ENCODE measurements at regions not wholly inside any gene's neighbourhood (a gene's known extent, or its start where the extent isn't known, plus 50 kb on each side); places are given as distances from the start of the nearest gene placed in this dataset.

DNA sequence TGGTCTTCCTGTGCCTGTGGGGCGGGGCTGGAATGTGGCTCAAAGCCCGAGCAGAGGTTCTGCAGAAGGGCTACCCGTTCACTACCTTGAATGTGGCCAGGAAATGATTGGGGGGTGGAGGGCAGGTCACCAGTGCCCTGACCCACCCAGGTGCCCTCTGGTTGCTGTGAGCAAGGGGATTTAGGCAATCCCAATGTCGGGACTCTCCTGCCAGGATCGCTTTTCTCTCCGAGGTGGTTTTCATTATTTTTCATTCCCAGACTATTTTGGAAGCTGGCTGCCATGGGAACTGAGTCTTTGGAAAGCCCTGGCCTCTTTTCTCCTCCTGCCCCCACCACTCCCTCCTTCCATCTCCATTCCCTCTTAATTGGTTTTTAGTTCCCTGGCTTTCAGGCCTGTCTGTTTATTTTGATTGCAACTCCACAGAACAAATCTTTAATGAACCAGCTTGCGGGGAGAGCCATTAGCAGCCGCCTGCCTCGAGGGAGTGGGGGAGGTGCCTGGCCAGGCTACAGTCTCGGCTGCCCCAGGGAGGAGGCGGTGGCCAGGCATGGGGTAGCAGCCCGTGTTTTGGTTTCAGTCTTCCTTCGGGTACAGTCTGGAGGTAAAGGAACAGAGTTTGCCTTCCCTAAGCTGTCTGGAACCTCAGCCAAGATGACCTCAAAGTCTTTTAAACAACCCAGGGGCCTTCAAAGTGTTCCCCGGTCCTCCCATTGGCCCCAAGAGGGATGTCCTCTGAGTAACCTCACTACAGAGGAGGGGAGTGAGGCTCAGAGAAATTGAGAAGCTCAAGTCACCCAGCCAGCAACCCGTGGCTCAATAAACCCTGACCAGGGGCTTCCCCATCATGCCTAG, 114.4 kb upstream of the HAAO start:
- POLR2A ChIA-PET (ENCODE audit: low non-redundant PET): no interaction called here
- H3K9me3 ChIP-seq (ENCODE audit: low read depth, low read length, poor library complexity, severe bottlenecking): no peaks in the 10 kb centered on the region
- H3K4me1 ChIP-seq (ENCODE audit: insufficient read depth, low read length, poor library complexity, severe bottlenecking): peaks cover 30% of the 10 kb centered on the region
- no peaks in the 10 kb centered on the region for H3K36me3 ChIP-seq (ENCODE audit: insufficient read depth, low read length, poor library complexity, severe bottlenecking)
- CTCF ChIA-PET: no interaction called here
- no TSS peak for BruUV-seq (replicated peaks)
- DNase-seq (ENCODE audit: low spot score): peak; percentile 26
- no peak for TF ChIP-seq EZH2 (IDR thresholded peaks at IDR 0.05; ENCODE audit: borderline replicate concordance, low read depth, low read length, poor library complexity, severe bottlenecking)
- TF ChIP-seq, protein P1, sequence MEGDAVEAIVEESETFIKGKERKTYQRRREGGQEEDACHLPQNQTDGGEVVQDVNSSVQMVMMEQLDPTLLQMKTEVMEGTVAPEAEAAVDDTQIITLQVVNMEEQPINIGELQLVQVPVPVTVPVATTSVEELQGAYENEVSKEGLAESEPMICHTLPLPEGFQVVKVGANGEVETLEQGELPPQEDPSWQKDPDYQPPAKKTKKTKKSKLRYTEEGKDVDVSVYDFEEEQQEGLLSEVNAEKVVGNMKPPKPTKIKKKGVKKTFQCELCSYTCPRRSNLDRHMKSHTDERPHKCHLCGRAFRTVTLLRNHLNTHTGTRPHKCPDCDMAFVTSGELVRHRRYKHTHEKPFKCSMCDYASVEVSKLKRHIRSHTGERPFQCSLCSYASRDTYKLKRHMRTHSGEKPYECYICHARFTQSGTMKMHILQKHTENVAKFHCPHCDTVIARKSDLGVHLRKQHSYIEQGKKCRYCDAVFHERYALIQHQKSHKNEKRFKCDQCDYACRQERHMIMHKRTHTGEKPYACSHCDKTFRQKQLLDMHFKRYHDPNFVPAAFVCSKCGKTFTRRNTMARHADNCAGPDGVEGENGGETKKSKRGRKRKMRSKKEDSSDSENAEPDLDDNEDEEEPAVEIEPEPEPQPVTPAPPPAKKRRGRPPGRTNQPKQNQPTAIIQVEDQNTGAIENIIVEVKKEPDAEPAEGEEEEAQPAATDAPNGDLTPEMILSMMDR (conservative IDR thresholded peaks at IDR 0.05; ENCODE audit: low read depth, low read length): no peak
- H3K27ac ChIP-seq (ENCODE audit: low read depth, low read length, poor library complexity, severe bottlenecking): peak overlapping the region; percentile 61
- intact Hi-C loops (cut with micrococcal nuclease; ENCODE audit: unreplicated experiment): no loop called here
- H3K4me3 ChIP-seq (ENCODE audit: low read depth, low read length, poor library complexity, severe bottlenecking): no peak overlapping the region
- H3K27me3 ChIP-seq (replicated peaks; ENCODE audit: insufficient read depth, low read depth, low read length, poor library complexity): no peaks in the 10 kb centered on the region

DNA sequence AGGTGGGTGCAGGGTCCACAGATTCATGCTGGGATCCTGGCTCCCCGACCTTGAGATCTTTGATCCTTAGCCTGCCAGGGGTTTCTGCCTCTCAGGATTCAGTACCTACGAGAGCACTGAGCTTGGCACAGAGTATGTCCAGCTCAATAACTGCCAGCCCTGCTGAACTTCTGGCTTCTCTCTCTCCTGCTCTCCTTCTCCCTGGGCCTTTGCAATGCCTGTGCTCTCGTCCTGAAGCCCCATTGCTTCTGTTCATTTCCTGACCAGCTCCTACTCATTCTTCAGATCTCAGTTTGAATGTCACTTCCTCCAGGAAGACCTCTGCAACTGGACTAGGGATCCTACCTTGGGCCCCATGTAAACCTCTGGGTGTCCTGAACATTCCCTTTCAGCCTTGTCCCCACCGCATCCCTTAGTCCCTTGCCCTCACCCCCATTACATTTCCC, 113.8 kb upstream of the HAAO start:
- peak overlapping the region; percentile 61 for H3K27ac ChIP-seq (ENCODE audit: low read depth, low read length, poor library complexity, severe bottlenecking)
- intact Hi-C loops (cut with micrococcal nuclease; ENCODE audit: unreplicated experiment): no loop called here
- H3K9me3 ChIP-seq (ENCODE audit: low read depth, low read length, poor library complexity, severe bottlenecking): no peaks in the 10 kb centered on the region
- BruUV-seq (replicated peaks): no TSS peak
- POLR2A ChIA-PET (ENCODE audit: low non-redundant PET): interaction anchor here (0.7 kb wide), 1 partner anchor 925 kb away, joined by 3 read pairs; no protein-coding TSS in a partner anchor
- no peaks in the 10 kb centered on the region for H3K36me3 ChIP-seq (ENCODE audit: insufficient read depth, low read length, poor library complexity, severe bottlenecking)
- TF ChIP-seq, protein P1 (conservative IDR thresholded peaks at IDR 0.05; ENCODE audit: low read depth, low read length): no peak
- TF ChIP-seq EZH2 (IDR thresholded peaks at IDR 0.05; ENCODE audit: borderline replicate concordance, low read depth, low read length, poor library complexity, severe bottlenecking): no peak
- peaks cover 30% of the 10 kb centered on the region for H3K4me1 ChIP-seq (ENCODE audit: insufficient read depth, low read length, poor library complexity, severe bottlenecking)
- no peak overlapping the region for H3K4me3 ChIP-seq (ENCODE audit: low read depth, low read length, poor library complexity, severe bottlenecking)
- H3K27me3 ChIP-seq (replicated peaks; ENCODE audit: insufficient read depth, low read depth, low read length, poor library complexity): no peaks in the 10 kb centered on the region
- CTCF ChIA-PET: no interaction called here
- no peak for DNase-seq (ENCODE audit: low spot score)

DNA sequence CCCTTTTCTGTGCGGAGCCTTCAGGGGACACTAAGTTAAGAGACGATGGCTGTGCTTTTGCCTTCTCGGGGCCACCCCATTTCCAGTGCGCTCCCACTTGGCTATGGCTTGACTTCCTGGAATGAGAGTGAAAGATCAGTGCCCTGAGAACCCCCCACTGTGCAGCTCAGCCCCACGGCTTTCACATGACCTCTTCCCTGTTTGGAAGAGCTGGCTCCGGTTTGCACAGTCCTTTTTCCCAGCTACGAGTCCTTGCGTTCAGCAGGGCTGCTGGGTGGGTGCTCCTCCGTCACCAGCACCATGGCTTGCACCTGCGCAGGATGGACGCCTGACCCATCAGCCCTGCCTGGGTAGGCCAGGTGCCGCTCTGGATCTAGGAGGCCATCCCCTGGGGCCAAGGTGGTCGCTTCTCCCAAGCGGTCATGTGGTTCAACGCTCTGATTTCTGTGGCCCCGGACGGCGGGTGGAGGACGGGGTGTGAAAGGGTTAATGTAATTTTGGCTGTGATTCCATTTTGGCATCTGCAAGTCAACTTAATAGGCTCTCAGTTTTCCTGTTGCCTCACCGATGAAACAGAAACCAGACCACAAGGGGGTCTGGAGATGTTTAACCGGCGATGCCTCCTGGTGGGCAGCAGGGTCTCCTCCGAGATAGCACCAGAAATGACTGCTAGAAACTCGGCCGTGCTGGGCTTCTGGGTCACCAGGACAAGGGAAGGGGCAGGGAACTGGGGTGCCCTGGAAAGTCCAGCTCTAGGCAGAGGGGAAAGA, 113.1 kb upstream of the HAAO start:
- peak; percentile 79 for DNase-seq (ENCODE audit: low spot score)
- Histone ChIP-seq H3K9me3 (ENCODE audit: low read depth, low read length, poor library complexity, severe bottlenecking) (no peaks in the 10 kb centered on the region), H3K27me3 (replicated peaks; ENCODE audit: insufficient read depth, low read depth, low read length, poor library complexity) (no peaks in the 10 kb centered on the region), H3K4me3 (ENCODE audit: low read depth, low read length, poor library complexity, severe bottlenecking) (no peak overlapping the region), H3K36me3 (ENCODE audit: insufficient read depth, low read length, poor library complexity, severe bottlenecking) (no peaks in the 10 kb centered on the region), H3K27ac (ENCODE audit: low read depth, low read length, poor library complexity, severe bottlenecking) (peak overlapping the region; percentile 61), H3K4me1 (ENCODE audit: insufficient read depth, low read length, poor library complexity, severe bottlenecking) (peaks cover 33% of the 10 kb centered on the region)
- intact Hi-C loops (cut with micrococcal nuclease; ENCODE audit: unreplicated experiment): no loop called here
- no peak for TF ChIP-seq EZH2 (IDR thresholded peaks at IDR 0.05; ENCODE audit: borderline replicate concordance, low read depth, low read length, poor library complexity, severe bottlenecking)
- TF ChIP-seq, protein P1 (conservative IDR thresholded peaks at IDR 0.05; ENCODE audit: low read depth, low read length): peak; percentile 54
- POLR2A ChIA-PET (ENCODE audit: low non-redundant PET): interaction anchor here (0.7 kb wide), 1 partner anchor 925 kb away, joined by 3 read pairs; no protein-coding TSS in a partner anchor
- BruUV-seq (replicated peaks): no TSS peak
- CTCF ChIA-PET: no interaction called here
